ENCODE measurements at regions not wholly inside any gene's neighbourhood (a gene's known extent, or its start where the extent isn't known, plus 50 kb on each side); places are given as distances from the start of the nearest gene placed in this dataset.

GRCh38 chr12:69085852-69086251, 152.9 kb upstream of the CPM start:
- no peak for TF ChIP-seq POLR2A (IDR thresholded peaks at IDR 0.05; ENCODE audit: low read length)
- no peak for TF ChIP-seq GATA1 (IDR thresholded peaks at IDR 0.05; ENCODE audit: low read depth, low read length)
